22Rv1 (cell line): ENCODE measurements at regions not wholly inside any gene's neighbourhood (a gene's known extent, or its start where the extent isn't known, plus 50 kb on each side); places are given as distances from the start of the nearest gene placed in this dataset.

Experiments
- ZFX ChIP-seq: fragments of 450-650 bp; IDR thresholded peaks from 2 replicates; pipeline ENCODE4 v1.6.1; 2017; ENCODE audit warnings: antibody characterized with exemption, borderline replicate concordance
- TF ChIP-seq, protein P1 (sequence below): fragments of 450-650 bp; IDR thresholded peaks from 2 replicates; pipeline ENCODE4 v1.5.1; 2017; ENCODE audit warnings: mild to moderate bottlenecking

GRCh38 chr2:129587426-129588064 lies 391.9 kb upstream of the RAB6C start:
- TF ChIP-seq, protein P1, sequence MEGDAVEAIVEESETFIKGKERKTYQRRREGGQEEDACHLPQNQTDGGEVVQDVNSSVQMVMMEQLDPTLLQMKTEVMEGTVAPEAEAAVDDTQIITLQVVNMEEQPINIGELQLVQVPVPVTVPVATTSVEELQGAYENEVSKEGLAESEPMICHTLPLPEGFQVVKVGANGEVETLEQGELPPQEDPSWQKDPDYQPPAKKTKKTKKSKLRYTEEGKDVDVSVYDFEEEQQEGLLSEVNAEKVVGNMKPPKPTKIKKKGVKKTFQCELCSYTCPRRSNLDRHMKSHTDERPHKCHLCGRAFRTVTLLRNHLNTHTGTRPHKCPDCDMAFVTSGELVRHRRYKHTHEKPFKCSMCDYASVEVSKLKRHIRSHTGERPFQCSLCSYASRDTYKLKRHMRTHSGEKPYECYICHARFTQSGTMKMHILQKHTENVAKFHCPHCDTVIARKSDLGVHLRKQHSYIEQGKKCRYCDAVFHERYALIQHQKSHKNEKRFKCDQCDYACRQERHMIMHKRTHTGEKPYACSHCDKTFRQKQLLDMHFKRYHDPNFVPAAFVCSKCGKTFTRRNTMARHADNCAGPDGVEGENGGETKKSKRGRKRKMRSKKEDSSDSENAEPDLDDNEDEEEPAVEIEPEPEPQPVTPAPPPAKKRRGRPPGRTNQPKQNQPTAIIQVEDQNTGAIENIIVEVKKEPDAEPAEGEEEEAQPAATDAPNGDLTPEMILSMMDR = no peak
- no peak for TF ChIP-seq ZFX
